ENCODE measurements at regions not wholly inside any gene's neighbourhood (a gene's known extent, or its start where the extent isn't known, plus 50 kb on each side); places are given as distances from the start of the nearest gene placed in this dataset.

DNA sequence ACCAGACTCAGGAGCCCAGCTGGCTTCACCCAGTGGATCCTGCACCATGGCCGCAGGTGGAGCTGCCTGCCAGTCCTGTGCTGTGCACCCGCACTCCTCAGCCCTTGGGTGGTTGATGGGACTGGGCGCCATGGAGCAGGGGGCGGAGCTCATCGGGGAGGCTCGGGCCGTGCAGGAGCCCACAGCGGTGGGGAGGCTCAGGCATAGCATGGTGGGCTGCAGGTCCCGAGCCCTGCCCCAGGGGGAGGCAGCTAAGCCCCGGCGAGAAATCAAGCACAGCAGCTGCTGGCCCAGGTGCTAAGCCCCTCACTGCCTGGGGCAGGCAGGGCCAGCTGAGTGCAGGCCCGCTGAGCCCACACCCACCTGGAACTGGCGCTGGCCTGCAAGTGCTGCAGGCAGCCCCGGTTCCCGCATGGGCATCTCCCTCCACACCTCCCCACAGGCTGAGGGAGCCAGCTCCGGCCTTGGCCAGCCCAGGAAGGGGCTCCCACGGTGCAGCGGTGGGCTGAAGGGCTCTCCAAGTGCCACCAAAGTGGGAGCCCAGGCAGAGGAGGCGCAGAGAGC, 464.1 kb upstream of the DIPK2B start:
- no peak for DNase-seq
- no peaks in the 10 kb centered on the region for H3K4me1 Mint-ChIP-seq
- TF ChIP-seq, protein P1, sequence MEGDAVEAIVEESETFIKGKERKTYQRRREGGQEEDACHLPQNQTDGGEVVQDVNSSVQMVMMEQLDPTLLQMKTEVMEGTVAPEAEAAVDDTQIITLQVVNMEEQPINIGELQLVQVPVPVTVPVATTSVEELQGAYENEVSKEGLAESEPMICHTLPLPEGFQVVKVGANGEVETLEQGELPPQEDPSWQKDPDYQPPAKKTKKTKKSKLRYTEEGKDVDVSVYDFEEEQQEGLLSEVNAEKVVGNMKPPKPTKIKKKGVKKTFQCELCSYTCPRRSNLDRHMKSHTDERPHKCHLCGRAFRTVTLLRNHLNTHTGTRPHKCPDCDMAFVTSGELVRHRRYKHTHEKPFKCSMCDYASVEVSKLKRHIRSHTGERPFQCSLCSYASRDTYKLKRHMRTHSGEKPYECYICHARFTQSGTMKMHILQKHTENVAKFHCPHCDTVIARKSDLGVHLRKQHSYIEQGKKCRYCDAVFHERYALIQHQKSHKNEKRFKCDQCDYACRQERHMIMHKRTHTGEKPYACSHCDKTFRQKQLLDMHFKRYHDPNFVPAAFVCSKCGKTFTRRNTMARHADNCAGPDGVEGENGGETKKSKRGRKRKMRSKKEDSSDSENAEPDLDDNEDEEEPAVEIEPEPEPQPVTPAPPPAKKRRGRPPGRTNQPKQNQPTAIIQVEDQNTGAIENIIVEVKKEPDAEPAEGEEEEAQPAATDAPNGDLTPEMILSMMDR (IDR thresholded peaks at IDR 0.05): no peak
- peaks cover 49% of the 10 kb centered on the region for H3K9me3 Mint-ChIP-seq
- H3K36me3 Mint-ChIP-seq (ENCODE audit: low read depth): no peaks in the 10 kb centered on the region
- H3K4me3 Mint-ChIP-seq: no peak overlapping the region
- H3K27me3 Mint-ChIP-seq (ENCODE audit: low read depth, poor library complexity): peaks cover 8% of the 10 kb centered on the region
- no peak overlapping the region for H3K27ac Mint-ChIP-seq

DNA sequence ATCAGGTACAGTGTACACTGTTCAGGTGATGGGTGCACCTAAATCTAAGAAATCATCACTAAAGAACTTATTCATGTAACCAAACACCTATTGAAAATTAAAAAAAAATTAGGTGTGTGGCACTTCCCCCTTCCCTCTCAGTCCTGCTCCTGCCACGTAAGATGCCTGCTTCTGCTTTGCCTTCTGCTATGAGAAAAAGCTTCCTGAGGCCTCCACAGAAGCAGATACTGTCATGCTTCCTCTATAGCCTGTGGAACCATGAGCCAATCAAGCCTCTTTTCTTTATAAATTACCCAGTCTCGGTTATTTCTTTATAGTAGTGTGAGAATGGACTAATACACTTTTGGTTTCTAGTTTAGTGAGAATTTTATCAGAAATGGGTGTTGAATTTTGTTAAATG, 459.8 kb upstream of the DIPK2B start:
- no peaks in the 10 kb centered on the region for H3K36me3 Mint-ChIP-seq (ENCODE audit: low read depth)
- no peak overlapping the region for H3K27ac Mint-ChIP-seq
- H3K9me3 Mint-ChIP-seq: peaks cover 45% of the 10 kb centered on the region
- peaks cover 4% of the 10 kb centered on the region for H3K27me3 Mint-ChIP-seq (ENCODE audit: low read depth, poor library complexity)
- H3K4me1 Mint-ChIP-seq: no peaks in the 10 kb centered on the region
- TF ChIP-seq, protein P1 (IDR thresholded peaks at IDR 0.05): no peak
- H3K4me3 Mint-ChIP-seq: no peak overlapping the region
- DNase-seq: no peak

DNA sequence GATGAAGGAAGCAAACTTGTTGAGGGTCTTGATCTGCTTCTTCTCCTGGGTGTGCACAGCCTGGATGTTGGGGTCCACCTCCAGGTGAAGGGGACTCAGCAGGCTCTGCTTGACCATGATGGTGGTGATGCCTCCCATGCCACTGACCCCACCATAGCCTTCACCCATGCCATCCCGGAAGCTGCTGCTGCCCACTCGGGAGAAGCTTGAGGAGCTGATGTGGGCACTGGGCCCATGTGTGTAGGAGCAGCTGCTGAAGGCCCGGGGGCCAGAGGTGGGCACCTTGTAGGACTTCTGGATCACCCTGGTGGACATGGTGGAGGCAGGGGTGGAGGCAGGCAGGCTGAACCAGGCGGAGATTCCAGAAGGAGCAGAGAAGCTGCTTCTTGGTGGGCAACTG, 432.7 kb upstream of the DIPK2B start:
- Mint-ChIP-seq H3K36me3 (ENCODE audit: low read depth) (no peaks in the 10 kb centered on the region), H3K27me3 (ENCODE audit: low read depth, poor library complexity) (no peaks in the 10 kb centered on the region), H3K27ac (no peak overlapping the region), H3K9me3 (peaks cover 54% of the 10 kb centered on the region), H3K4me3 (no peak overlapping the region), H3K4me1 (no peaks in the 10 kb centered on the region)
- no peak for DNase-seq
- TF ChIP-seq, protein P1 (IDR thresholded peaks at IDR 0.05): no peak

DNA sequence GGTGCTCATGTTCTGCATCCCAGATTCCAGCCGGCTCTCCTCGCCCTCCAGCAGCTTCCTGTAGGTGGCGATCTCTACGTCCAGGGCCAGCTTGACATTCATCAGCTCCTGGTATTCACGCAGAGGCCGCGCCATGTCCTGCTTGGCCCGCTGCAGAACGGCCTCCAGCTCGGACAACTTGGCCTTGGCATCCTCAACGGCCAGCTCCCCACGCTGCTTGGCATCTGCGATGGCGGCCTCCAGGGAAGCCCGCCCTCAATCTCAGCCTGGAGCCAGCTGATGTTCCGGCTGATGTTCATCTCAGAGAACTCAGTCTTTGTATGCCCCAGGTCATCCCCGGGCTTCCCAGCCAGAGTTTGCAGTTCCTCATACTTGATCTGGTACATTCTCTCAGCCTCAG, 431.8 kb upstream of the DIPK2B start:
- no peaks in the 10 kb centered on the region for H3K4me1 Mint-ChIP-seq
- H3K4me3 Mint-ChIP-seq: no peak overlapping the region
- TF ChIP-seq, protein P1 (IDR thresholded peaks at IDR 0.05): no peak
- H3K27ac Mint-ChIP-seq: no peak overlapping the region
- no peaks in the 10 kb centered on the region for H3K27me3 Mint-ChIP-seq (ENCODE audit: low read depth, poor library complexity)
- H3K9me3 Mint-ChIP-seq: peaks cover 60% of the 10 kb centered on the region
- H3K36me3 Mint-ChIP-seq (ENCODE audit: low read depth): no peaks in the 10 kb centered on the region
- DNase-seq: no peak

DNA sequence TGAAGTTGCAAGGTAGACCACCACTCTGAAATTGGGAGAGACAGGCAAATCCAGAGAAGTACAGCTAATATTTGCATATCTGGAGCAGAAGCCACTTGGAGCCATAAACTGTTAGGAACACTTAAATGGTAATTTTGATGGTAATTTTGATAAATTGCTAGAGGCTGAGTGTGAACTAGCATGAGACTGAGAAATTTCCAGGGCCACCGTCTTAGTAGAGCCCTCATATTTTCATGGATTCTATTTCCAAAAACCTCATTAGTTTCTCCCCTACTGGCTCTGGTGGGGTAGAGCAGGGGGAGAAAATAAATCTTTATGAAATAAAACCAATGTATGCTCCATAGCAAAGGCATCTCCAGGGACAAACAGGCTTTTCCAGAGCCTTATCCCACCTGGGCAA, 429.4 kb upstream of the DIPK2B start:
- Mint-ChIP-seq H3K9me3 (peaks cover 62% of the 10 kb centered on the region), H3K36me3 (ENCODE audit: low read depth) (no peaks in the 10 kb centered on the region), H3K4me3 (no peak overlapping the region), H3K27me3 (ENCODE audit: low read depth, poor library complexity) (no peaks in the 10 kb centered on the region), H3K4me1 (no peaks in the 10 kb centered on the region), H3K27ac (no peak overlapping the region)
- TF ChIP-seq, protein P1 (IDR thresholded peaks at IDR 0.05): no peak
- DNase-seq: no peak

DNA sequence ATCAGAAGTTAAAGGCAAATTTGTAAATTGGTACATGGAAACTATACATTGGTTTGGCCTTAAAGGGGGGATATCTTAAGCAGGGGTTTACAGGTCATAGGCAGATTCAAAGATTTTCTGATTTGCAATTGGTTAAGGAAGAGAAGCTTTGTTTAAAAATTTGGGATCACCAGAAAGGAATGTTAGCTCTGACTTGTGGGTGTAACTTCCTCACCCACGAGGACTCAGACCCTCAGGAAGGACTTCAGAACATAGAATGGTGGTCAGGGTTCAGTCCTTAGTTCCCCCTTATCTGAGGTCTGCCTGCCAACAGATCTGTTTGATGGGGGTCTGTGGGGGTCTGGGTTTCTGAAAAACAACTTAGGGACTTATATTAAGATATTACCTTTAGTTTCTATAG, 427.4 kb upstream of the DIPK2B start:
- H3K4me1 Mint-ChIP-seq: no peaks in the 10 kb centered on the region
- peaks cover 61% of the 10 kb centered on the region for H3K9me3 Mint-ChIP-seq
- TF ChIP-seq, protein P1 (IDR thresholded peaks at IDR 0.05): no peak
- no peak overlapping the region for H3K4me3 Mint-ChIP-seq
- DNase-seq: no peak
- no peaks in the 10 kb centered on the region for H3K36me3 Mint-ChIP-seq (ENCODE audit: low read depth)
- H3K27ac Mint-ChIP-seq: no peak overlapping the region
- no peaks in the 10 kb centered on the region for H3K27me3 Mint-ChIP-seq (ENCODE audit: low read depth, poor library complexity)
